ENCODE measurements at regions not wholly inside any gene's neighbourhood (a gene's known extent, or its start where the extent isn't known, plus 50 kb on each side); places are given as distances from the start of the nearest gene placed in this dataset.

GRCh38 chr3:29065211-29065785, 215.6 kb upstream of the RBMS3 start:
- H3K4me3 ChIP-seq (replicated peaks; ENCODE audit: low read depth, low read length) = no peak overlapping the region
- peak; percentile 96 for DNase-seq (ENCODE audit: extremely low read depth, low read depth)
- no peak for TF ChIP-seq CTCF (IDR thresholded peaks at IDR 0.05; ENCODE audit: low read depth, low read length, missing control alignments)

- no peak for TF ChIP-seq CTCF (IDR thresholded peaks at IDR 0.05; ENCODE audit: low read depth, low read length, missing control alignments)
Observed at GRCh38 chr3:29067007-29067406, 213.9 kb upstream of the RBMS3 start.

GRCh38 chr3:29070959-29071634, 209.8 kb upstream of the RBMS3 start:
- DNase-seq (ENCODE audit: extremely low read depth, low read depth) = no peak
- no peak overlapping the region for H3K4me3 ChIP-seq (replicated peaks; ENCODE audit: low read depth, low read length)
- TF ChIP-seq CTCF (IDR thresholded peaks at IDR 0.05; ENCODE audit: low read depth, low read length, missing control alignments) = no peak

More at GRCh38 chr3:29067007-29067406, 213.9 kb upstream of the RBMS3 start:
- H3K4me3 ChIP-seq (replicated peaks; ENCODE audit: low read depth, low read length) = no peak overlapping the region
- DNase-seq (ENCODE audit: extremely low read depth, low read depth) = no peak

GRCh38 chr3:29072611-29073010, 208.3 kb upstream of the RBMS3 start:
- no peak for TF ChIP-seq CTCF (IDR thresholded peaks at IDR 0.05; ENCODE audit: low read depth, low read length, missing control alignments)

GRCh38 chr3:29077356-29077755, 203.5 kb upstream of the RBMS3 start:
- no peak for DNase-seq (ENCODE audit: extremely low read depth, low read depth)
- H3K4me3 ChIP-seq (replicated peaks; ENCODE audit: low read depth, low read length) = no peak overlapping the region
- no peak for TF ChIP-seq CTCF (IDR thresholded peaks at IDR 0.05; ENCODE audit: low read depth, low read length, missing control alignments)

More at GRCh38 chr3:29072611-29073010, 208.3 kb upstream of the RBMS3 start:
- DNase-seq (ENCODE audit: extremely low read depth, low read depth) = no peak
- H3K4me3 ChIP-seq (replicated peaks; ENCODE audit: low read depth, low read length) = no peak overlapping the region

- TF ChIP-seq CTCF (IDR thresholded peaks at IDR 0.05; ENCODE audit: low read depth, low read length, missing control alignments) = no peak
- H3K4me3 ChIP-seq (replicated peaks; ENCODE audit: low read depth, low read length) = no peak overlapping the region
- DNase-seq (ENCODE audit: extremely low read depth, low read depth) = no peak
Observed at GRCh38 chr3:29079358-29079757, 201.5 kb upstream of the RBMS3 start.

Data from HFF-Myc (cell line).